ENCODE measurements at regions not wholly inside any gene's neighbourhood (a gene's known extent, or its start where the extent isn't known, plus 50 kb on each side); places are given as distances from the start of the nearest gene placed in this dataset.

- DNase-seq, result no peak
Measured at GRCh38 chr9:108546215-108546614, 309.6 kb downstream of the ACTL7B start.

DNA sequence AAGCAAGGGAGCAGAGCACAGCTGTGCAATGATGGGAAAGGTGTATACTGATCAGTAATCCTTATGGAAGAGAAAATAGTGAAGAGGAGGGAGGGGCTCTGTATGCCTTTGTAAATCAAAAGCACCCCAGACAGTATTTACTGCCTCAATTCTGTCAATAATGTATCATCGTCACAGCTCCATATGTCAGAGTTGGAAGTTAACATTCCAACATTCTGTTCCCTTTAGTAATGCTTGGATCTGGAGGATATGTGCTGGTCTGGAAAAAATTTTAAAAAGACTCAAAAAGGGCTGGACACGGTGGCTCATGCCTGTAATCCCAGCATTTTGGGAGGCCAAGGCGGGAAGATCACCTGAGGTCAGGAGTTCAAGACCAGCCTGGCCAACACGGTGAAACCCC, 310.4 kb downstream of the ACTL7B start:
- no peak for DNase-seq

DNA sequence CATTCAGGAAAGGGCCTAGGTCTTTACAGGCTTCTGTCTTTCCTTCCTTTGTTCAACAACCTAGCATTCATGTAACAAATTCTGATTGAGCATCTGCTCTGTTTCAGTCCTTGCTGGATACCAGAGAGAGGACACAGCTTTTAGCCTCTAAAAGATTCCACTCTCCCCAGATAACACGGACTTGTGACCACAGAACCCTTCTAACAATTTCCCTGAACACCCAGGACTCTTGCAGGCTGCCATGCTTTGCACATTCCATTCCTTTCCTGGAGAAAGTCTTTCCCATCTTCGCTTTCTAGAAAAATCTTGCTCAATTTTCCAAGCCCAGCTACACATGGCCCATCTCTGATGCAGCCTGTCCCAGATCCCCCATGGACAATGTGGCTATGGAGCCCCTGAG, 310.9 kb downstream of the ACTL7B start:
- DNase-seq, result no peak

DNA sequence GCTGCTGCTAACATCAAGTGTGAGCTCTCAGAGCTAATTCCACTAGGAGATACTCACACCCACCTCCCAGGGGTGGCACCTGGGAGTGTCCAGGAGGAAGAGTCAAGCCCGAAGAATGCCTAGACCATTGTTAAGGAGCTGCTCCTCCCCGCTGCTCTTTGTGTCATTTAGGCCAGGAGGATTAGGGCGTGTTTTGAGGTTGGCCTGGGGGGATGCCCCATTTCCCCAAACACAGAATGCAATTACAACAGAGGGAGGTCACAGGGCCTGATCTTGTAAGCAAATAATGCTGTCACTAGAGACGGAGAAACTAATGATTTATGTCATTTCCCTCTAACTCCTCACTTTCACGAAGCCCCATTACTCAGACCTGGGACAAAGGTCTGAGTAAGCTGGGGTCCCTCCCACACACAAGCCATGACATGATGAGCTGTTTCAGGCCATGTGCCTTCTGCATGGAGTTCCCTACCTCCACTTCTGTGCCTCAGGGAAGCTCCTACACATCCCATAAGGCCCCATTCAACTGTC, 312.5 kb downstream of the ACTL7B start:
- no peak for DNase-seq

DNA sequence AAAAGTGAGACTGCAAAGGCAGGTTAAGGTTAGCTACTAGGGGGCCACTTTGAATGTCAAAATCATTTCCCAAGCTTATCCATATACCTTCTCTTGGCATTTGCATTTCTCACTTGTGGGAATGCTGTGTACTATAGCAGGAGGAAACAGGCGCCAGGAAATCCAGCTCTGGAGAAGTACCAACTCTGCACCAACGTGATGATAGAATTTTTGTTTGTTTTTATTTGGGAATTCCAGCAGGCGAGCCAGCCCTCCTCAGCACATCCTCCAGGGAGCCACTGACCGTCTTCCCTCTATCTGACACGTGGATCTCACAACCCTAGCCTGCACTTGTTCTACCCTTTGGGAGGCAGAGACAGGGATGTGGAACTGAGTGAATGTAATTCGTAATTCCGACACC, 318.0 kb downstream of the ACTL7B start:
- DNase-seq, result no peak

GRCh38 chr9:108536836-108537601, 318.8 kb downstream of the ACTL7B start:
- no peak for DNase-seq

GRCh38 chr9:108535526-108535925, 320.3 kb downstream of the ACTL7B start:
- DNase-seq, result no peak

DNA sequence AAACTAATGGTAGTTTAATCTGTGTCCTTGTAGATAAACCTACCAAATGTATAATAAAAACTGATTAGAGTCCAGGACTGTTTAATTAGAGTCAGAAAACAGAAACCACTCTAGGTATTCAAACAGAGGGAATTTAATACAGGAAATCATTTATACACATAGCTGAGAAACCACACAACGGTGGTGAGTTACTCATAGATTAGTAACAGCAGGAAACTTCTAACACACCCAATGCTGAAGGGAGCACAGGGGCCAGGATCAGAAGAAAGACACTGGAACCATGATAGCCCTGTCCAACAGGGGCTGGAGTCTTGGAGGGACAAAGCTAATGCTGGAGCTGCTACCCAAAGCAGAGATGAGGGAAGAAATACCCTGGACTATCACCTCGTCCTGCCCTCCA, 321.0 kb downstream of the ACTL7B start:
- DNase-seq, result no peak

DNA sequence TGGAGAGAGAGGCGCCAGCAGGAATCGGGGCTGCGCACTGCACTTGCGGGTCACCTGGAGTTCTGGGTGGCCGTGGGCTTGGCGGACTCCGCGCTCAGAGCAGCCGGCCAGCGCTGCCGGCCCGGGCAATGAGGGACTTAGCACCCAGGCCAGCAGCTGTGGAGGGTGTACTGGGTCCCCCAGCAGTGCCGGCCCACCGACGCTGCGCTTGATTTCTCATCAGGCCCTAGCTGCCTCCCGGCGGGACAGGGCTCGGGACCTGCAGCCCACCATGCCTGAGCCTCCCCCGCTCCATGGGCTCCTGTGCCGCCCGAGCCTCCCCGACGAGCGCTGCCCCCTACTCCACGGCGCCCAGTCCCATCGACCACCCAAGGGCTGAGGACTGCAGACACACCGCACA, 325.6 kb downstream of the ACTL7B start:
- DNase-seq, result no peak

DNA sequence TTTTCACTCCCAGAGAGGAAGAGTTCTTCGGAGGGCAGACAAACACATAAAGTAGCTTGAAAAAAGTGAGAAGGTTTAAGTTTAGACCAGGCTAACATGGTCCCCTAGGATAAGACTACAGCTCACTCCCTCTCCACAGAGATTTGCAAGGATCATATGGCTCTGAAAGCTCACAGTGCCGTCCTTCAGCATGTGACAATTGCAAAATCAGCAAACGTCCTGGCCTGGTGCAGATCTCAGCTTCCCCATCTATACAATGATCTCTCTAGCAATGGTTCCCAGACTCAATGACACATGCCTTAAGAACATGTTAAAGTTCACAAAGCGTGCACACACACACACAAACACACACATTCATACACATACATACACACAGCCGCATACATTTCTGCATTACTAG, 327.6 kb downstream of the ACTL7B start:
- DNase-seq, result no peak

GRCh38 chr9:108526518-108526917, 329.3 kb downstream of the ACTL7B start:
- no peak for DNase-seq

DNA sequence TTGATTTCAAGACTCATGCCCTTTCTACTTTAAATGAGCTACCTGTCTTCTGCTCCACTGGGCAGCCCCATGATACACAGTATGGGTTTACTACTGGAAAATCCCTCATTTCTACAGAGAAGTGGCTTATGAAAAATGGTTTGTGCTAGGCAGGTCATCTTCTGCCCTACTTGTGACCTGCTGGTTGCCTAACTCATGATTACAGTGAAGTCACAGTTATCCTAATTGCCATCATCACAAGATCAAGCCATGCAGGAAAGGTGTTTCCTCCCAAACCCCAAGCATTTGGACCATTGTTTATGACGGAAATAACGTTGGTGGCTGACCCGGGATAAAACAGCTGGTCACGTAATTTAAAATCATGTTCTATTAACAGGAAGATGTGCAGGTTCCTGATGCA, 330.6 kb downstream of the ACTL7B start:
- no peak for DNase-seq

GRCh38 chr9:108521063-108521590, 334.7 kb downstream of the ACTL7B start:
- DNase-seq, result no peak

DNA sequence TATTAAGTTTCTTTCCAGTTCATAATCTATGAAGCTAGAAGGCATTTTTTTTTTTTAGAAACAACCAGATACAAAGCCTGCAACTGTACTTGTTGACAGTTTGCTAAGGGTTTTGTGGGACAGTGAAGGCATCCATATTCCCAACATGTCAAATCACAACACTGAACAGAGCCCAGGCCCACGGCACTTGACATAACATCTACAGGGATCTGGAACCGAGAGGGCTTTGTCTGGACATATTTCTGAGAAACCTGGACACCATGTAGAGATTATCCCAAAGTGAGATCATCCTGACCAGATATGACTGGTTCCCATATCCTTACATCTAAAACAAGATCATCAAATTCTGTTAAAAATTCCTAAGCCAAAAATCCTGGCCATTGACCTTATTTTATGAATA, 336.3 kb downstream of the ACTL7B start:
- no peak for DNase-seq

DNA sequence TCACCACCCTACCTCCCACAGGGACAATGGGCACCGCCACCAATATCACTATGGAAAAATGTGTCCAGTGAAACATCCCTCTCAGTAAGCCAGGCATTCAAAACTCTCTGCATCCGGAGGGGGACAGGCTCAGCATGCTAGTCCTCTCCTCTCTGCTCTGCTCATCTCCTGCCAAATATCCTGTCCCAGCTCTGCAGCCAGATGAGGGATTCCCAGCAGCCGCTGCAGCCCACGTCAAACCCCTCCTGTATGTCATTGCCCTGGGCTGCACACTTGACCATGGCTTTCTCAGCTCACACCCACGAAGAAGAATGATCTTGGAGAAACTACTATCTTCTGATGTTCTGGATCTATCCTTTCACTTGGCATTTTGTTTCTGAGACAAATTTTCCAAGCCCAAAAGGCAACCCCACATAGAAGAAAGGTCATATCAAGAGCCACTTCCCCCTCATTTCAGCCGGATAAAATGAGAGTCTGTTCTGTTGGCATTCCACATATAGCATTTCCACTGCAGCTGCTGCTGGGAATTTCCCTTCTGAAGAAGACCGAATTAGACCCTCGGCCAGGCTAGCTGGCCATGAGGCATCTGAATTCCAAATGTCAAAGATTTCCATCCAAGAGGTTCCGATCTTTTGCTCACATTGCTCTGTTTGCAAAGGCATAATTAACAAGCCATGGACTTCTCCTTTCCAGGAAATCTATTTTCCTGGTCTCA, 338.0 kb downstream of the ACTL7B start:
- DNase-seq, result no peak

GRCh38 chr9:108516391-108516790, 339.4 kb downstream of the ACTL7B start:
- DNase-seq, result no peak

GRCh38 chr9:108515856-108516255, 339.9 kb downstream of the ACTL7B start:
- DNase-seq, result no peak

GRCh38 chr9:108512426-108513173, 343.2 kb downstream of the ACTL7B start:
- DNase-seq, result no peak

GRCh38 chr9:108511307-108511706, 344.5 kb downstream of the ACTL7B start:
- no peak for DNase-seq

DNA sequence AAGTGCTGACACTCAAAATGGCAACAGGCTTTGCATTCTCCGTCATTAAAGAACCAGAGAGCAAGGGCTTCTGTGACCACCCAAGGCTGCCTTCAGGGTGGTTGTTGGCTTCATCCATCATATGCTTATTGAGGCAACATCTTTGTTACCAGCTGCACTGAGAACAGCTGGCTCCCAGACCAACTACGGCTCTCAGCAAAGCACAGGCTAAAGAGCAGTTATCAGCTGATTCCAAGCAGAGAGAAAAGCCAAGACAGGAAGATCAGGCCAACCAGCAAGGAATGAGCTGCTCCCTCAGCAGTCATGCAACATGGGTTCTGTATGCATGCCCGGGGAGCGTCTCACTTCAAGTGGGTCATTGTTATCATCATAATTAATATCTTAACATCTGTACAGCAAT, 358.9 kb downstream of the ACTL7B start:
- DNase-seq, result no peak

DNA sequence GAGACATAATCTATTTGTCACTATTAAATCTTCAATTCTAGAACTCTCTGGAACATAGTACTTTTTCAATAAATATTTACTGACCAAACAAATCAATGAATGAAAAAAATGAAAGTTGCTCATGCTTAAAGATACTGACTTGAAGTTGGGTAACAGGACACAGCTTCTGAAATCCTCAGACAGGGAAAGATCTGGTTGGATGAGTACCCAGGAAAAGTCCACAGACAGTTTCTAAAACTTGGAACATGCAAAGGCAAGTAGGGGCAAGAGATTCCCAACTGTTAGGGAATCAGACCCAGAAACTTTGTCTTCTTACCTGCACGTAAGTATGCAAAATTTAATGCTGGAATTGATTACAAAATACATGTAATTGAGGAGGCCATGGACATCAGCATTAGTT, 366.2 kb downstream of the ACTL7B start:
- DNase-seq, result no peak

GRCh38 chr9:108486831-108487230, 369.0 kb downstream of the ACTL7B start:
- DNase-seq, result no peak

- no peak for DNase-seq
Measured at GRCh38 chr9:108484468-108484867, 371.3 kb downstream of the ACTL7B start.
